H1 (cell line): ENCODE measurements at regions not wholly inside any gene's neighbourhood (a gene's known extent, or its start where the extent isn't known, plus 50 kb on each side); places are given as distances from the start of the nearest gene placed in this dataset.

Experiments
- CTCF ChIA-PET: fragments of 300-600 bp; sonication (Branson Sonifier 250); formaldehyde crosslinking; loops from one replicate; lab custom pipeline; 2021; ENCODE audit not compliant: partially characterized antibody; lab: Charles Lee
- POLR2A ChIA-PET: fragments of 300-600 bp; sonication (Branson Sonifier 250); formaldehyde crosslinking; loops from one replicate; lab custom pipeline; 2021; ENCODE audit warnings: inconsistent platforms; ENCODE audit not compliant: partially characterized antibody; lab: Charles Lee
- DNase-seq, 2 experiments: peaks; one replicate each; pipeline versions ENCODE4 v3.0.0 to v3.0.0-alpha.2; 2010 to 2022; ENCODE audit warnings: low spot score in 2 of 2, low read depth in 1 of 2, mixed read lengths in 1 of 2
- FAIRE-seq: peaks from 2 replicates; lab custom pipeline; 2011; peaks lifted over from hg19 to GRCh38; lab: Jason Lieb, UNC
- H2AFZ ChIP-seq: 2 replicates; pipeline ENCODE4 v1.8.1; 2012; ENCODE audit warnings: low read length, inconsistent platforms
- H2AK5ac ChIP-seq: 2 replicates; pipeline ENCODE4 v1.6.1; 2013; ENCODE audit warnings: low read depth, low read length
- H2BK120ac ChIP-seq: replicated peaks from 2 replicates; pipeline ENCODE3; 2013; ENCODE audit warnings: low read depth, low read length, inconsistent platforms
- H2BK12ac ChIP-seq: 2 replicates; pipeline ENCODE4 v1.6.1; 2013; ENCODE audit warnings: low read depth, low read length
- H2BK15ac ChIP-seq: 2 replicates; pipeline ENCODE4 v1.6.1; 2013; ENCODE audit warnings: low read length
- H2BK20ac ChIP-seq: 2 replicates; pipeline ENCODE4 v1.6.1; 2013; ENCODE audit warnings: low read length
- H2BK5ac ChIP-seq: 2 replicates; pipeline ENCODE4 v1.6.1; 2013; ENCODE audit warnings: low read depth, low read length
- H3K14ac ChIP-seq: 2 replicates; pipeline ENCODE4 v1.6.1; 2013; ENCODE audit warnings: inconsistent platforms; ENCODE audit not compliant: insufficient read length
- H3K18ac ChIP-seq: 2 replicates; pipeline ENCODE4 v1.6.1; 2013; ENCODE audit warnings: low read length; ENCODE audit errors: extremely low read depth
- H3K23ac ChIP-seq: 2 replicates; pipeline ENCODE4 v1.6.1; 2013; ENCODE audit warnings: inconsistent platforms; ENCODE audit not compliant: insufficient read length
- H3K23me2 ChIP-seq: 2 replicates; pipeline ENCODE4 v1.6.1; 2013; ENCODE audit warnings: low read depth, low read length
- H3K27ac ChIP-seq: 2 replicates; pipeline ENCODE4 v1.6.1; 2011; ENCODE audit warnings: low read depth, low read length, inconsistent platforms
- H3K27me3 ChIP-seq, 4 experiments: replicated peaks in 1 of 4; 1 replicate in 1 of 4; 2 replicates in 3 of 4; pipeline versions ENCODE4 v1.6.1 to v1.8.1; 2011 to 2013; ENCODE audit warnings: low read length in 3 of 4, mild to moderate bottlenecking in 3 of 4, inconsistent platforms in 2 of 4, mixed read lengths in 2 of 4, moderate library complexity in 1 of 4; ENCODE audit not compliant: control insufficient read depth in 3 of 4, insufficient read depth in 3 of 4; ENCODE audit errors: extremely low read depth in 1 of 4
- H3K36me3 ChIP-seq, 4 experiments: 2 replicates each; pipeline versions ENCODE4 v1.6.1 to v1.8.1; 2011 to 2013; ENCODE audit warnings: mild to moderate bottlenecking in 4 of 4, low read length in 3 of 4, moderate library complexity in 2 of 4, control low read depth in 1 of 4, inconsistent platforms in 1 of 4; ENCODE audit not compliant: insufficient read depth in 4 of 4, control insufficient read depth in 2 of 4
- H3K4ac ChIP-seq: replicated peaks from 2 replicates; pipeline ENCODE3; 2013; ENCODE audit warnings: low read length, low read depth, mixed read lengths, inconsistent platforms; ENCODE audit not compliant: insufficient read length
- H3K4me1 ChIP-seq, 4 experiments: replicated peaks in 1 of 4; 1 replicate in 1 of 4; 2 replicates in 3 of 4; pipeline versions ENCODE4 v1.6.1 to v1.8.1; 2011 to 2013; ENCODE audit warnings: low read length in 3 of 4, inconsistent platforms in 2 of 4, mixed read lengths in 1 of 4; ENCODE audit not compliant: insufficient read depth in 4 of 4, control insufficient read depth in 3 of 4
- H3K4me2 ChIP-seq, 2 experiments: 2 replicates each; pipeline versions ENCODE4 v1.6.1 to v1.8.1; 2011 to 2013; ENCODE audit warnings: low read depth in 2 of 2, low read length in 2 of 2, control low read depth in 1 of 2, inconsistent platforms in 1 of 2, mild to moderate bottlenecking in 1 of 2; ENCODE audit not compliant: insufficient read depth in 1 of 2
- H3K4me3 ChIP-seq, 4 experiments: fragments of 200-600, 300-600 bp in 1 of 4; sonication (generic), shearing (Covaris generic), sonication (Bioruptor Twin) in 1 of 4; 2 replicates each; pipeline versions ENCODE4 v1.5.1 to v1.8.1; 2011 to 2016; ENCODE audit warnings: low read length in 4 of 4, low read depth in 3 of 4, control low read depth in 2 of 4, inconsistent platforms in 2 of 4, mild to moderate bottlenecking in 2 of 4, mixed read lengths in 1 of 4, moderate library complexity in 1 of 4; ENCODE audit not compliant: insufficient read depth in 2 of 4; ENCODE audit errors: extremely low read depth in 1 of 4
- H3K56ac ChIP-seq: replicated peaks from 2 replicates; pipeline ENCODE3; 2013; ENCODE audit warnings: low read depth, mild to moderate bottlenecking, mixed read lengths, low read length, inconsistent platforms; ENCODE audit not compliant: insufficient read length
- H3K79me1 ChIP-seq: 2 replicates; pipeline ENCODE4 v1.6.1; 2013; ENCODE audit warnings: low read depth, low read length, control low read depth
- H3K79me2 ChIP-seq, 2 experiments: 2 replicates each; pipeline versions ENCODE4 v1.6.1 to v1.8.1; 2012 to 2013; ENCODE audit warnings: low read length in 2 of 2, mild to moderate bottlenecking in 2 of 2, inconsistent platforms in 1 of 2; ENCODE audit not compliant: insufficient read depth in 2 of 2, control insufficient read depth in 1 of 2
- H3K9ac ChIP-seq, 4 experiments: replicated peaks in 1 of 4; 1 replicate in 1 of 4; 2 replicates in 3 of 4; pipeline versions ENCODE4 v1.6.1 to v1.8.1; 2011 to 2013; ENCODE audit warnings: low read depth in 3 of 4, low read length in 3 of 4, control low read depth in 2 of 4, mild to moderate bottlenecking in 2 of 4, moderate library complexity in 2 of 4, inconsistent platforms in 1 of 4; ENCODE audit errors: extremely low read depth in 1 of 4
- H3K9me3 ChIP-seq, 2 experiments: 2 replicates each; pipeline versions ENCODE4 v1.6.1 to v1.8.1; 2012 to 2013; ENCODE audit warnings: mild to moderate bottlenecking in 2 of 2, moderate library complexity in 2 of 2, control low read depth in 1 of 2, inconsistent platforms in 1 of 2, low read depth in 1 of 2, low read length in 1 of 2, mixed read lengths in 1 of 2; ENCODE audit not compliant: insufficient read depth in 2 of 2
- H4K20me1 ChIP-seq, 2 experiments: replicated peaks in 1 of 2; 2 replicates each; pipeline versions ENCODE3 to v1.8.1; 2011 to 2013; ENCODE audit warnings: inconsistent platforms in 2 of 2, low read length in 2 of 2, mild to moderate bottlenecking in 1 of 2; ENCODE audit not compliant: insufficient read depth in 2 of 2, control insufficient read depth in 1 of 2
- H4K5ac ChIP-seq: 2 replicates; pipeline ENCODE4 v1.6.1; 2013; ENCODE audit warnings: low read length, low read depth, mixed read lengths, inconsistent platforms; ENCODE audit not compliant: insufficient read length
- H4K8ac ChIP-seq: 2 replicates; pipeline ENCODE4 v1.8.0; 2013; ENCODE audit warnings: mild to moderate bottlenecking, moderate library complexity, low read length, inconsistent platforms; ENCODE audit not compliant: insufficient read depth; ENCODE audit errors: extremely low read depth
- H4K91ac ChIP-seq: replicated peaks from 2 replicates; pipeline ENCODE3; 2013; ENCODE audit warnings: low read length, mixed read lengths, inconsistent platforms; ENCODE audit not compliant: insufficient read length
- CEBPB ChIP-seq: IDR thresholded peaks from 2 replicates; pipeline ENCODE4 v1.6.1; 2012; ENCODE audit warnings: low read depth, low read length
- CTBP2 ChIP-seq: IDR thresholded peaks from 2 replicates; pipeline ENCODE4 v1.7.0; 2011; ENCODE audit warnings: borderline replicate concordance, mild to moderate bottlenecking, moderate library complexity, mixed read lengths, low read length; ENCODE audit not compliant: insufficient read depth, insufficient read length
- HDAC6 ChIP-seq: IDR thresholded peaks from one replicate; pipeline ENCODE4 v1.7.1; 2012; ENCODE audit warnings: low read depth, mild to moderate bottlenecking, inconsistent platforms, low read length, moderate library complexity
- MAFK ChIP-seq: IDR thresholded peaks from 2 replicates; pipeline ENCODE4 v1.6.1; 2012; ENCODE audit warnings: low read depth, mild to moderate bottlenecking, improper control_type of control experiment, low read length
- PHF8 ChIP-seq: fragments of 200-600 bp; sonication (generic); conservative IDR thresholded peaks from 2 replicates; pipeline ENCODE4 v1.7.1; 2012; ENCODE audit warnings: low read depth, mild to moderate bottlenecking, inconsistent platforms, low read length, moderate library complexity
- POLR2A ChIP-seq, 2 experiments: IDR thresholded peaks; 1 replicate in 1 of 2; 2 replicates in 1 of 2; pipeline ENCODE4 v1.6.1; 2011; ENCODE audit warnings: low read depth in 2 of 2, low read length in 2 of 2, mild to moderate bottlenecking in 2 of 2; ENCODE audit errors: control extremely low read depth in 1 of 2
- RAD21 ChIP-seq, 2 experiments: IDR thresholded peaks in 1 of 2; conservative IDR thresholded peaks in 1 of 2; 2 replicates each; pipeline ENCODE4 v1.6.1; 2011; ENCODE audit warnings: low read depth in 2 of 2, low read length in 2 of 2, improper control_type of control experiment in 1 of 2, inconsistent platforms in 1 of 2, mild to moderate bottlenecking in 1 of 2, moderate library complexity in 1 of 2
- RFX5 ChIP-seq: IDR thresholded peaks from 2 replicates; pipeline ENCODE4 v1.6.1; 2011; ENCODE audit warnings: low read depth, low read length, improper control_type of control experiment, borderline replicate concordance
- RNF2 ChIP-seq: fragments of 200-900, 300-1000 bp; sonication (generic); IDR thresholded peaks from 2 replicates; pipeline ENCODE4 v1.7.1; 2016; ENCODE audit warnings: borderline replicate concordance, low read depth, mild to moderate bottlenecking, antibody characterized with exemption, low read length; ENCODE audit not compliant: poor library complexity, severe bottlenecking; ENCODE audit errors: missing control alignments
- SIN3A ChIP-seq, 2 experiments: IDR thresholded peaks in 1 of 2; conservative IDR thresholded peaks in 1 of 2; 2 replicates each; pipeline ENCODE4 v1.6.1; 2011 to 2012; ENCODE audit warnings: low read length in 2 of 2, improper control_type of control experiment in 1 of 2, low read depth in 1 of 2, mild to moderate bottlenecking in 1 of 2
- SP2 ChIP-seq: IDR thresholded peaks from 2 replicates; pipeline ENCODE4 v1.6.1; 2012; ENCODE audit warnings: mild to moderate bottlenecking, low read length, inconsistent platforms
- SUZ12 ChIP-seq: fragments of 200-600 bp; sonication (generic); IDR thresholded peaks from 2 replicates; pipeline ENCODE4 v1.6.1; 2012; ENCODE audit warnings: mild to moderate bottlenecking, inconsistent platforms, low read length, moderate library complexity, mixed read lengths
- TAF1 ChIP-seq: IDR thresholded peaks from 2 replicates; pipeline ENCODE4 v1.6.1; 2011; ENCODE audit warnings: mild to moderate bottlenecking, low read depth, low read length
- WGBS, 2 experiments: shearing (Covaris generic) in 1 of 2; methylation state at CpG; one replicate each; pipeline versions ENCODE4 v1.1.6 to v1.1.7; 2013 to 2015; ENCODE audit warnings: low lambda C conversion rate in 2 of 2, mixed read lengths in 2 of 2, inconsistent platforms in 1 of 2, low coverage in 1 of 2, missing lambda C conversion rate in 1 of 2; ENCODE audit not compliant: insufficient replicate concordance in 2 of 2, insufficient coverage in 1 of 2, insufficient read length in 1 of 2; ENCODE audit errors: extremely low coverage in 1 of 2, missing lambda C conversion rate in 1 of 2; 5-methylcytosine and 5-hydroxymethylcytosine counted together

- no peak overlapping the region for H3K4ac ChIP-seq
- H2AFZ ChIP-seq, result no peak overlapping the region
- H3K4me1 ChIP-seq, result peaks cover 0 to 11% (median 4%) of the 10 kb centered on the region in 4 experiments; a peak in 3 of 7 replicates
- H3K4me3 ChIP-seq, result peak overlapping the region in 1 of 4 experiments; percentile 23; a peak in 1 of 8 replicates
- no peak overlapping the region for H2BK5ac ChIP-seq
- no peak overlapping the region for H3K9ac ChIP-seq
- H3K23ac ChIP-seq, result no peak overlapping the region
- no peak overlapping the region for H3K4me2 ChIP-seq
- no peaks in the 10 kb centered on the region for H3K9me3 ChIP-seq
- no peak overlapping the region for H4K5ac ChIP-seq
- H3K79me1 ChIP-seq, result no peaks in the 10 kb centered on the region
- no peak overlapping the region for H2BK12ac ChIP-seq
- H3K23me2 ChIP-seq, result no peaks in the 10 kb centered on the region
- DNase-seq, result no peak
- H3K79me2 ChIP-seq, result no peaks in the 10 kb centered on the region
- H4K8ac ChIP-seq, result no peak overlapping the region
- H3K14ac ChIP-seq, result no peak overlapping the region
- ChIA-PET POLR2A (no interaction called here), CTCF (interaction anchor here (0.7 to 1.3 kb wide), 3 partner anchors 9 to 187 kb away, joined by 3 to 4 read pairs (median 3); no protein-coding TSS in a partner anchor)
- no peak overlapping the region for H4K91ac ChIP-seq
- no peaks in the 10 kb centered on the region for H3K36me3 ChIP-seq
- 74% methylated on average over 5 of the region's 5 CpGs; no CpG with 5 or more reads in 1 of the 2 experiments for WGBS, 2 experiments
- no peak overlapping the region for H3K56ac ChIP-seq
- no peak for TF ChIP-seq RNF2
- no peak for TF ChIP-seq SUZ12
- TF ChIP-seq RAD21 (IDR thresholded peaks at IDR 0.05 in 1 of 2, conservative IDR thresholded peaks at IDR 0.05 in 1 of 2; ENCODE audit: low read depth in 2 of 2, low read length in 2 of 2), result no peak
- TF ChIP-seq MAFK, result no peak
- TF ChIP-seq POLR2A (IDR thresholded peaks at IDR 0.05; ENCODE audit: control extremely low read depth in 1 of 2, low read depth in 2 of 2, low read length in 2 of 2), result no peak
- no peak for TF ChIP-seq SP2
- no peak for TF ChIP-seq CEBPB
- TF ChIP-seq HDAC6, result no peak
- no peak for TF ChIP-seq CTBP2
- TF ChIP-seq PHF8, result no peak
- TF ChIP-seq TAF1, result no peak
- no peak for TF ChIP-seq SIN3A (conservative IDR thresholded peaks at IDR 0.05 in 1 of 2, IDR thresholded peaks at IDR 0.05 in 1 of 2; ENCODE audit: low read depth in 1 of 2, low read length in 2 of 2)
- no peak for TF ChIP-seq RFX5
- H2AK5ac ChIP-seq, result no peak overlapping the region
- H2BK20ac ChIP-seq, result no peak overlapping the region
- FAIRE-seq, result no peak
- H3K18ac ChIP-seq, result no peak overlapping the region
- H3K27ac ChIP-seq, result no peak overlapping the region
- no peak overlapping the region for H2BK120ac ChIP-seq
- no peak overlapping the region for H2BK15ac ChIP-seq
- H4K20me1 ChIP-seq, result no peaks in the 10 kb centered on the region
- peaks cover 0 to 1% (median 0%) of the 10 kb centered on the region in 4 experiments; a peak in 2 of 7 replicates for H3K27me3 ChIP-seq
Measured at GRCh38 chr5:126189231-126189630, 234.0 kb upstream of the GRAMD2B start.
